ENCODE measurements at regions not wholly inside any gene's neighbourhood (a gene's known extent, or its start where the extent isn't known, plus 50 kb on each side); places are given as distances from the start of the nearest gene placed in this dataset.
"Not testable (repeated sequence)": the region's sequence is repeated elsewhere in the genome, so short reads cannot be mapped to it uniquely, and the experiment has no call there.

GRCh38 chr4:174069848-174070330, 213.6 kb downstream of the FBXO8 start:
- DNase-seq (ENCODE audit: low read depth, low spot score): no peak

- no peak for DNase-seq (ENCODE audit: low read depth, low spot score)
Observed at GRCh38 chr4:174066611-174067205, 216.8 kb downstream of the FBXO8 start.

DNA sequence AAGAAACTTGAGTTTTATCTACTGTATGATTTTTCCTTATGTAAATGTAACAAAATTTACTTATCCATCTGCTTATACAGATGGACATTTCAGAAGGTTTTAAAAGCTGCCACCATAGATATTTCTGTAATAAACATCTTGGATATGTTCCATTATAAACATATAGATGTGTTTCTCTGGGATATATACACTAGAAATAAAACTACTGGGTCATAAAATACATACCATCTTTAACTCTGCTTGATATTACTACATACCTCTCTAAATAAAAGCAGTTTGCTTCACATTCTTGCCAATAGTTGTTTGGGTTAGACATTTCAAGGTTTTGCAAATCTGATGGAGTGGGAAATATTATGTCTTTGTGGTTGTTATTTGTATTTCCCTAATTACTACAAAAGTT, 220.6 kb downstream of the FBXO8 start:
- no peak for DNase-seq (ENCODE audit: low read depth, low spot score)

DNA sequence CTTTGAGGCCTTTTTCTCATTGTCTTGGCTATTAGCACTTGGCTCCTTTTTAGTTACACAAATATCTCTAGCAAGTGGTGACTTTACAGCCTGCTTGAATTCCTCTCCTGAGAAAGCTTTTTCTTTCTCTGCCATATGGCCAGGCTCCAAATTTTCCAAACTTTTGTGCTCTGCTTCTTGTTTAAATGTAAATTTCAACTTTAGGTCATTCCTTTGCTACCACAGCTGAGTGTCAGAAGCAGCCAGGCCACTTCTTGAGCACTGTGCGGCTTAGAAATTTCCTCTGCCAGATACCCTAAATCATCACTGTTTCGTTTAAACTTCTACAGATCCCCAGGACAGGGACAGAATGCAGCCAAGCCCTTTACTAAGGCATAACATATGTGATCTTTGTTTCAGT, 222.4 kb downstream of the FBXO8 start:
- no peak for DNase-seq (ENCODE audit: low read depth, low spot score)

DNA sequence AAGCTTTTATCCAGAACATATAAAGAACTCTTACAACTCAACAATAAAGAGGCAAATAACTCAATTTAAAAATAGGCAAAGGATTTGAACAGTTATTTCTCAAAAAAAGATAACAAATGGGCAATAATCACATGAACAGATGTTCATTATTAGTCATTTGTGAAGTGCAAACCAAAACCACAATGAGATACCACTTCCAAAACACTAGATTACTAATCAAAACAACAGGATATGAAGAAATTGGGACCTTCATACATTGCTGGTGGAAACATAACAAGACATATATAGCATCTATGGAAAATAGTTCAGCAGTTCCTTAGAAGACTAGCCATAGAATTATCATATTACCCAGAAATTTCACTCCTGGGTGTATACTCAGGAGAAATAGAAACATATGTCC, 224.6 kb downstream of the FBXO8 start:
- DNase-seq (ENCODE audit: low read depth, low spot score): no peak

DNA sequence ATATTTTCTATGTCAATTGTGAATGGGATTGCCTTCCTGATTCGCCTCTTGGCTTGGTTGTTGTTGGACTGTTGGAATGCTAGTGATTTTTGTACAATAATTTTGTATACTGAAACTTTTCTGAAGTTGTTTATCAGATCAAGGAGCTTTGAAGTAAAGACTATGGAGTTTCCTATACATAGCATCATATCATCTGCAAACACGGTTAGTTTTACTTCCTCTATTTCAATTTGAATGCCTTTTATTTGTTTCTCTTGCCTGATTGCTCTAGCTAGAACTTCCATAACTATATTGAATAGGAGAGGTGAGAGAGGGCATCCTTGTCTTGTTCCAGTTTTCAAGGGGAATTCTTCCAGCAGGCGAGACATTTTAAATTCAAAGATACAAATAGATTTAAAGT, 226.5 kb downstream of the FBXO8 start:
- DNase-seq (ENCODE audit: low read depth, low spot score): no peak

DNA sequence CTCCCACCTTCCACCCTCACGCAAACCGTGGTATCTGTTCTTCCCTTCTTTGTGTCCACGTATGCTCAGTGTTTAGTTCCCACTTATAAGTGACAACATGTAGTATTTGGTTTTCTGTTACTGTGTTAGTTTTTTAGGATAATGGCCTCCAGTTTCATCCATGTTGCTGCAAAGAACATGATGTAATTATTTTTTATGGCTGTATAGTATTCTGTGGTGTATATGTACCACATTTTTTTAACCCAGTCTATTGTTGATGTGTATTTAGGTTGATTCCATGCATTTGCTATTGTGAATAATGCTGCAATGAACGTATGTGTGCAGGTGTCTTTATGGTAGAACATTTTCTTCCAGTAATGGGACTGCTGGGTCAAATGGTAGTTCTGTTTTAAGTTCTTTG, 228.1 kb downstream of the FBXO8 start:
- DNase-seq (ENCODE audit: low read depth, low spot score): no peak

- DNase-seq (ENCODE audit: low read depth, low spot score): no peak
Observed at GRCh38 chr4:174053895-174054294, 229.6 kb downstream of the FBXO8 start.

DNA sequence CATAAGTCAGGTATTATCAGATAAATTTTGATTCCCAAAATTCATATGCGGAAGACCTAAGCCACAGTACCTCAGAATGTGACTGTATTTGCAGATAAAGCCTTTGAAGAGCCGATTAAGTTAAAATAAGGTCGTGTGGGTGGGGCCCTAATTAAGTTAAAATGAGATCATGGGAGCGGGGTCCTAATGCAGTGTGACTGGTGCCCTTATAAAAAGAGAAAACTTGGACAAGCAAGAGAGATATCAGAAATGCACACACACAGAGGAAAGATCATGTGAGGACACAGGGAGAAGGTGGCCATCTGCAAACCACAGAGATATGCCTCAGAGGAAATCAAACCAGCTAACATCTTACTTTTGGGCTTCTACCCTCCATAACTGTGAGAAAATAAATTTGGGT, 236.1 kb downstream of the FBXO8 start:
- no peak for DNase-seq (ENCODE audit: low read depth, low spot score)

GRCh38 chr4:174045829-174046228, 237.6 kb downstream of the FBXO8 start:
- not testable (repeated sequence) for DNase-seq (ENCODE audit: low read depth, low spot score)

DNA sequence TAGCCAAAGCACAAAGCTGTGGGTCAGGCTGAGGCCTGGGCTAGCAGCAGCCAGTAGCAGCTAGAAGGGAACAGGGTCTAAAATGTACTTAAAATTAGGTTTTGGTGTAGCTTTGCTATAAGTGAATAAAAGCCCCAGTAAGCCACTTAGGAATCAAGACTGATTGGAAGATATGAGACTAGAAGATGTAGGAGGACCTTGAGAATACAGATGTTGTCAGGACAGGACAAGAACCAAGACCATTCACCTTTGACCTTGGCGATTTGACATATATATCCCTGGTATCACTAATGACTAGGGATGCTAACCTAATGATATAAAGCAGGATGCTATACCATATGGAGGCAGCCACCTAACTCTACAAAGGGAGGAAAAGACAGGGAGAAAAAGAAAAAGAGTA, 238.1 kb downstream of the FBXO8 start:
- DNase-seq (ENCODE audit: low read depth, low spot score): no peak

GRCh38 chr4:174041555-174042105, 241.8 kb downstream of the FBXO8 start:
- no peak for DNase-seq (ENCODE audit: low read depth, low spot score)

GRCh38 chr4:174040287-174040686, 243.2 kb downstream of the FBXO8 start:
- no peak for DNase-seq (ENCODE audit: low read depth, low spot score)

GRCh38 chr4:174038481-174038880, 245.0 kb downstream of the FBXO8 start:
- no peak for DNase-seq (ENCODE audit: low read depth, low spot score)

- no peak for DNase-seq (ENCODE audit: low read depth, low spot score)
Observed at GRCh38 chr4:174037631-174038030, 245.8 kb downstream of the FBXO8 start.

DNA sequence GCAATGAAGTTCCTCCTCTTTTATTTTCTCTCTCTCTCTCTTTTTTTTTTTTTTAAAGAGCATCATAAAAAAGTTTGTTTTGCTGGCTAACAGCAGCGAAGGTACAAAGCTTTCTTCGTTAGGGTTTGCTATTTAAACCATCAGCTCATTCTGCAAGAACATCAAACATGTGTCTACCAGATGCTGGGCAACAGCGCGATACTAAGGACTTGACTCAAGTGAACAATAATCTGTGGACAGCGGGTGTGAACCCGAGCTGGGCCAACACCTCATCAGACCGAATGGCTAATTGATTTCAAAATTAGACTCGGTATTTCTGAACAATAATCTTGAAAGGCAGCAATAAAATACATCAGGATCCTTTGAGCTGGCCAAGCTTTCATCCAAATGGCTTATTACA, 246.4 kb downstream of the FBXO8 start:
- no peak for DNase-seq (ENCODE audit: low read depth, low spot score)

- DNase-seq (ENCODE audit: low read depth, low spot score): no peak
Observed at GRCh38 chr4:174036576-174036975, 246.9 kb downstream of the FBXO8 start.

GRCh38 chr4:174036111-174036510, 247.4 kb downstream of the FBXO8 start:
- no peak for DNase-seq (ENCODE audit: low read depth, low spot score)

GRCh38 chr4:174023641-174024040, 259.8 kb downstream of the FBXO8 start:
- DNase-seq (ENCODE audit: low read depth, low spot score): no peak

DNA sequence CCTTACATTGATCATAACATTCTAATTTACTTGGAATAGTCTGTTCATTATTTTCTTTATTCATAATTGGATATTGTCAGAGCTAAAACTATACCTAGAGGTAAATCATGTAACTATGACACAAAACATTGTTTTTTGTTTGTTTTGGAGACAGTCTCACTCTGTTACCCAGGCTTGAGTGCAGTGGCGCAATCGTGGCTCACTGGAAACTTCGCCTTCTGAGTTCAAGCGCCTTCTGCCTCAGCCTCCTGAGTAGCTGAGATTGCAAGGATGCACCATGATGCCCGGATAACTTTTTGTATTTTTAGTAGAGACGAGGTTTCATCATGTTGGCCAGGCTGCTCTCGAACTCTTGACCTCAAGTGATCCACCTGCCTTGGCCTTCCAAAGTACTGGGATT, 265.2 kb downstream of the FBXO8 start:
- no peak for DNase-seq (ENCODE audit: low read depth, low spot score)

GRCh38 chr4:174016251-174016650, 267.2 kb downstream of the FBXO8 start:
- no peak for DNase-seq (ENCODE audit: low read depth, low spot score)

- DNase-seq (ENCODE audit: low read depth, low spot score): no peak
Observed at GRCh38 chr4:174012886-174013259, 270.6 kb downstream of the FBXO8 start.

DNA sequence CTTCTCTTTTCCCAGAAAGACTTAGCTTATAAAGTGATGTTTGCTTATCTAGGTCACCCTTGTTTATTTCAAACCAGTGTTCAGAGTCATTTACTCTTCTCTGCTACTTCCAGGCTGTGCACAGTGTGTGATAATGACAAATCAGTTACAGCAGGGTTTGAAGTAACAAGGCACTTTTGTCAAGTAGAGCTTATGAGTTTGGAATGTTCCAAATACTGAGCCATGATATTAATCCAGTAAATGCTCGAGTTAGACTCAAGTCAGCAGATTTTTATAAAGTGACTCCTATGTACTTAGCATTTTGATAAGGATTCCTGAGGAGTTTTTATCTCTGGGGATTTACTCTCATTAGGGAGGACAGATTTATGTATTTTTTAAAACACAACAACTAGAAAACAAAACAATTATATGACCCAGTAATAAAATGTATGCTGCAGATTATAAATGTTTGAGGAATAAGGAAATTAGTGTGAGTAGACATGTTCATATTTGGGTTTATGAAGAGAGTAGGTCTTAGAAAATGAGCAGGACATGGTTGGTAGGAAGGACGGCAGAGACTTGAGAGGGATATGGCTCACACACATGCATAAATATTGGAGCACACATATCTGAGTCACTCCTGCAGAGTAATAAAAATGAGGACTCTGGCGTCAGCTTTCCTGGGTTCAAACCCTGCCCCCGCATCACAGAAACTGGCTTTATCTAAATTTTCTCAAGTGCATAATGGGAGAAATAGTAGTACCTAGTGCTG, 271.2 kb downstream of the FBXO8 start:
- no peak for DNase-seq (ENCODE audit: low read depth, low spot score)
